ENCODE measurements at regions not wholly inside any gene's neighbourhood (a gene's known extent, or its start where the extent isn't known, plus 50 kb on each side); places are given as distances from the start of the nearest gene placed in this dataset.

- no peak overlapping the region for H3K27ac Mint-ChIP-seq
- Histone ChIP-seq H3K36me3 (ENCODE audit: control insufficient read depth, insufficient read depth, low read length) (no peaks in the 10 kb centered on the region), H3K4me3 (ENCODE audit: low read length) (no peak overlapping the region), H3K9ac (ENCODE audit: extremely low read depth, low read length, poor library complexity, severe bottlenecking) (no peak overlapping the region), H3K4me1 (ENCODE audit: control insufficient read depth, insufficient read depth, low read length) (no peaks in the 10 kb centered on the region), H3K9me3 (ENCODE audit: control insufficient read depth, low read length) (peaks cover 88% of the 10 kb centered on the region), H3K27me3 (ENCODE audit: control insufficient read depth, insufficient read depth, low read length, poor library complexity, severe bottlenecking) (no peaks in the 10 kb centered on the region), H3K27ac (ENCODE audit: low read depth, low read length) (no peak overlapping the region)
- H3K4me1 Mint-ChIP-seq, result no peaks in the 10 kb centered on the region
- 60 to 61% methylated on average over 3 of the region's 3 CpGs for WGBS, 2 experiments (ENCODE audit: insufficient coverage in 1 of 2, insufficient read length in 1 of 2)
- H3K9me3 Mint-ChIP-seq, result peaks cover 93% of the 10 kb centered on the region
- H3K36me3 Mint-ChIP-seq (ENCODE audit: low read depth), result no peaks in the 10 kb centered on the region
- DNase-seq, result no peak
- H3K4me3 Mint-ChIP-seq, result no peak overlapping the region
- no peak for TF ChIP-seq CTCF (conservative IDR thresholded peaks at IDR 0.05)
- H3K27me3 Mint-ChIP-seq (ENCODE audit: insufficient read depth), result no peaks in the 10 kb centered on the region
Measured at GRCh38 chr20:55937283-55937682, 68.0 kb downstream of the CBLN4 start.

GRCh38 chr20:55936209-55936595, 69.1 kb downstream of the CBLN4 start:
- no peak overlapping the region for H3K4me3 ChIP-seq (ENCODE audit: low read length)
- no peaks in the 10 kb centered on the region for H3K4me1 ChIP-seq (ENCODE audit: control insufficient read depth, insufficient read depth, low read length)
- no peak overlapping the region for H3K9ac ChIP-seq (ENCODE audit: extremely low read depth, low read length, poor library complexity, severe bottlenecking)
- peaks cover 2% of the 10 kb centered on the region for H3K36me3 Mint-ChIP-seq (ENCODE audit: low read depth)
- no peak overlapping the region for H3K27ac ChIP-seq (ENCODE audit: low read depth, low read length)
- H3K9me3 Mint-ChIP-seq, result peaks cover 91% of the 10 kb centered on the region
- no peak for DNase-seq
- no peak overlapping the region for H3K27ac Mint-ChIP-seq
- peaks cover 88% of the 10 kb centered on the region for H3K9me3 ChIP-seq (ENCODE audit: control insufficient read depth, low read length)
- no peaks in the 10 kb centered on the region for H3K36me3 ChIP-seq (ENCODE audit: control insufficient read depth, insufficient read depth, low read length)
- TF ChIP-seq CTCF (conservative IDR thresholded peaks at IDR 0.05), result no peak
- no peak overlapping the region for H3K4me3 Mint-ChIP-seq
- 76% methylated on average over 2 of the region's 2 CpGs; no CpG with 5 or more reads in 1 of the 2 experiments for WGBS, 2 experiments (ENCODE audit: insufficient coverage in 1 of 2, insufficient read length in 1 of 2)
- H3K27me3 Mint-ChIP-seq (ENCODE audit: insufficient read depth), result no peaks in the 10 kb centered on the region
- no peaks in the 10 kb centered on the region for H3K4me1 Mint-ChIP-seq
- no peaks in the 10 kb centered on the region for H3K27me3 ChIP-seq (ENCODE audit: control insufficient read depth, insufficient read depth, low read length, poor library complexity, severe bottlenecking)

- Histone ChIP-seq H3K9ac (ENCODE audit: extremely low read depth, low read length, poor library complexity, severe bottlenecking) (no peak overlapping the region), H3K4me3 (ENCODE audit: low read length) (no peak overlapping the region), H3K9me3 (ENCODE audit: control insufficient read depth, low read length) (peaks cover 90% of the 10 kb centered on the region), H3K4me1 (ENCODE audit: control insufficient read depth, insufficient read depth, low read length) (no peaks in the 10 kb centered on the region), H3K27ac (ENCODE audit: low read depth, low read length) (no peak overlapping the region), H3K27me3 (ENCODE audit: control insufficient read depth, insufficient read depth, low read length, poor library complexity, severe bottlenecking) (no peaks in the 10 kb centered on the region), H3K36me3 (ENCODE audit: control insufficient read depth, insufficient read depth, low read length) (no peaks in the 10 kb centered on the region)
- Mint-ChIP-seq H3K9me3 (peaks cover 91% of the 10 kb centered on the region), H3K4me1 (no peaks in the 10 kb centered on the region), H3K27ac (no peak overlapping the region), H3K36me3 (ENCODE audit: low read depth) (peaks cover 2% of the 10 kb centered on the region), H3K27me3 (ENCODE audit: insufficient read depth) (no peaks in the 10 kb centered on the region), H3K4me3 (no peak overlapping the region)
- no peak for TF ChIP-seq CTCF (conservative IDR thresholded peaks at IDR 0.05)
- DNase-seq, result no peak
- WGBS, 2 experiments (ENCODE audit: insufficient coverage in 1 of 2, insufficient read length in 1 of 2), result 25 to 54% methylated on average over 1 to 3 of the region's 3 CpGs
Measured at GRCh38 chr20:55935448-55936208, 69.7 kb downstream of the CBLN4 start.

Data from endodermal cell (in vitro differentiated cells).